K562 (cell line): ENCODE measurements at regions not wholly inside any gene's neighbourhood (a gene's known extent, or its start where the extent isn't known, plus 50 kb on each side); places are given as distances from the start of the nearest gene placed in this dataset. TPM values are rescaled to one million over a fixed set of nuclear protein-coding genes. Genes with fewer than 3 reads are reported as not detected.

Experiments
- small RNA-seq: library from RNA; depleted of rRNA; stranded (forward); fragments of <200 nt; gene quantifications from one replicate; pipeline ENCODE3, GENCODE V24; 2014

Small RNA genes lying in the stretch of these regions (small RNA-seq; reads per million reads assigned to genes)
- not detected for gene RNU6-242P
